ENCODE measurements at regions not wholly inside any gene's neighbourhood (a gene's known extent, or its start where the extent isn't known, plus 50 kb on each side); places are given as distances from the start of the nearest gene placed in this dataset.

GRCh38 chr2:151071906-151072305 lies 189.8 kb downstream of the RBM43 start:
- Histone ChIP-seq H3K4me1 (ENCODE audit: insufficient read depth, low read length) (no peaks in the 10 kb centered on the region), H3K9me3 (ENCODE audit: low read length) (peaks cover under 1% of the 10 kb centered on the region), H3K27ac (ENCODE audit: low read depth, low read length) (no peak overlapping the region), H3K9ac (ENCODE audit: low read length) (no peak overlapping the region), H3K4me3 (ENCODE audit: low read depth in 1 of 2, low read length in 2 of 2) (no peak overlapping the region), H3K27me3 (ENCODE audit: control insufficient read depth in 1 of 2, insufficient read depth in 2 of 2, low read length in 2 of 2) (no peaks in the 10 kb centered on the region), H3K36me3 (ENCODE audit: insufficient read depth, low read length) (no peaks in the 10 kb centered on the region)

GRCh38 chr2:151071382-151071781 lies 190.3 kb downstream of the RBM43 start:
- Histone ChIP-seq H3K4me1 (ENCODE audit: insufficient read depth, low read length) (no peaks in the 10 kb centered on the region), H3K36me3 (ENCODE audit: insufficient read depth, low read length) (no peaks in the 10 kb centered on the region), H3K27ac (ENCODE audit: low read depth, low read length) (no peak overlapping the region), H3K9me3 (ENCODE audit: low read length) (no peaks in the 10 kb centered on the region), H3K27me3 (ENCODE audit: control insufficient read depth in 1 of 2, insufficient read depth in 2 of 2, low read length in 2 of 2) (no peaks in the 10 kb centered on the region), H3K4me3 (ENCODE audit: low read depth in 1 of 2, low read length in 2 of 2) (no peak overlapping the region), H3K9ac (ENCODE audit: low read length) (no peak overlapping the region)

- H3K4me1 ChIP-seq (ENCODE audit: insufficient read depth, low read length): no peaks in the 10 kb centered on the region
Observed at GRCh38 chr2:151070253-151070652, 191.4 kb downstream of the RBM43 start.

GRCh38 chr2:151067658-151068369 lies 193.8 kb downstream of the RBM43 start:
- no peak overlapping the region for H3K9ac ChIP-seq (ENCODE audit: low read length)
- no peak overlapping the region for H3K4me3 ChIP-seq (ENCODE audit: low read depth in 1 of 2, low read length in 2 of 2)
- no peaks in the 10 kb centered on the region for H3K4me1 ChIP-seq (ENCODE audit: insufficient read depth, low read length)
- no peaks in the 10 kb centered on the region for H3K9me3 ChIP-seq (ENCODE audit: low read length)
- H3K27ac ChIP-seq (ENCODE audit: low read depth, low read length): no peak overlapping the region
- H3K36me3 ChIP-seq (ENCODE audit: insufficient read depth, low read length): no peaks in the 10 kb centered on the region
- H3K27me3 ChIP-seq (ENCODE audit: control insufficient read depth in 1 of 2, insufficient read depth in 2 of 2, low read length in 2 of 2): no peaks in the 10 kb centered on the region

More at GRCh38 chr2:151070253-151070652, 191.4 kb downstream of the RBM43 start:
- Histone ChIP-seq H3K36me3 (ENCODE audit: insufficient read depth, low read length) (no peaks in the 10 kb centered on the region), H3K27ac (ENCODE audit: low read depth, low read length) (no peak overlapping the region), H3K4me3 (ENCODE audit: low read depth in 1 of 2, low read length in 2 of 2) (no peak overlapping the region), H3K27me3 (ENCODE audit: control insufficient read depth in 1 of 2, insufficient read depth in 2 of 2, low read length in 2 of 2) (no peaks in the 10 kb centered on the region), H3K9ac (ENCODE audit: low read length) (no peak overlapping the region), H3K9me3 (ENCODE audit: low read length) (no peaks in the 10 kb centered on the region)

GRCh38 chr2:151063271-151063670 lies 198.4 kb downstream of the RBM43 start:
- no peaks in the 10 kb centered on the region for H3K27me3 ChIP-seq (ENCODE audit: control insufficient read depth in 1 of 2, insufficient read depth in 2 of 2, low read length in 2 of 2)
- H3K9ac ChIP-seq (ENCODE audit: low read length): no peak overlapping the region
- no peaks in the 10 kb centered on the region for H3K9me3 ChIP-seq (ENCODE audit: low read length)
- no peaks in the 10 kb centered on the region for H3K4me1 ChIP-seq (ENCODE audit: insufficient read depth, low read length)
- H3K27ac ChIP-seq (ENCODE audit: low read depth, low read length): no peak overlapping the region
- H3K36me3 ChIP-seq (ENCODE audit: insufficient read depth, low read length): no peaks in the 10 kb centered on the region
- no peak overlapping the region for H3K4me3 ChIP-seq (ENCODE audit: low read depth in 1 of 2, low read length in 2 of 2)

- no peak overlapping the region for H3K27ac ChIP-seq (ENCODE audit: low read depth, low read length)
- no peak overlapping the region for H3K4me3 ChIP-seq (ENCODE audit: low read depth in 1 of 2, low read length in 2 of 2)
- H3K9ac ChIP-seq (ENCODE audit: low read length): no peak overlapping the region
- H3K27me3 ChIP-seq (ENCODE audit: control insufficient read depth in 1 of 2, insufficient read depth in 2 of 2, low read length in 2 of 2): no peaks in the 10 kb centered on the region
- H3K36me3 ChIP-seq (ENCODE audit: insufficient read depth, low read length): no peaks in the 10 kb centered on the region
- H3K4me1 ChIP-seq (ENCODE audit: insufficient read depth, low read length): no peaks in the 10 kb centered on the region
- H3K9me3 ChIP-seq (ENCODE audit: low read length): no peaks in the 10 kb centered on the region
Observed at GRCh38 chr2:151060287-151060686, 201.4 kb downstream of the RBM43 start.

GRCh38 chr2:151056870-151057269 lies 204.8 kb downstream of the RBM43 start:
- Histone ChIP-seq H3K9ac (ENCODE audit: low read length) (no peak overlapping the region), H3K27me3 (ENCODE audit: control insufficient read depth in 1 of 2, insufficient read depth in 2 of 2, low read length in 2 of 2) (no peaks in the 10 kb centered on the region), H3K9me3 (ENCODE audit: low read length) (no peaks in the 10 kb centered on the region), H3K36me3 (ENCODE audit: insufficient read depth, low read length) (no peaks in the 10 kb centered on the region), H3K27ac (ENCODE audit: low read depth, low read length) (no peak overlapping the region), H3K4me3 (ENCODE audit: low read depth in 1 of 2, low read length in 2 of 2) (no peak overlapping the region), H3K4me1 (ENCODE audit: insufficient read depth, low read length) (no peaks in the 10 kb centered on the region)

GRCh38 chr2:151053661-151053990 lies 208.0 kb downstream of the RBM43 start:
- H3K36me3 ChIP-seq (ENCODE audit: insufficient read depth, low read length): no peaks in the 10 kb centered on the region
- H3K27ac ChIP-seq (ENCODE audit: low read depth, low read length): no peak overlapping the region
- H3K27me3 ChIP-seq (ENCODE audit: control insufficient read depth in 1 of 2, insufficient read depth in 2 of 2, low read length in 2 of 2): no peaks in the 10 kb centered on the region
- no peak overlapping the region for H3K9ac ChIP-seq (ENCODE audit: low read length)
- H3K9me3 ChIP-seq (ENCODE audit: low read length): no peaks in the 10 kb centered on the region
- no peaks in the 10 kb centered on the region for H3K4me1 ChIP-seq (ENCODE audit: insufficient read depth, low read length)
- no peak overlapping the region for H3K4me3 ChIP-seq (ENCODE audit: low read depth in 1 of 2, low read length in 2 of 2)

GRCh38 chr2:151052850-151053660 lies 208.6 kb downstream of the RBM43 start:
- Histone ChIP-seq H3K4me1 (ENCODE audit: insufficient read depth, low read length) (no peaks in the 10 kb centered on the region), H3K9ac (ENCODE audit: low read length) (no peak overlapping the region), H3K9me3 (ENCODE audit: low read length) (no peaks in the 10 kb centered on the region), H3K27me3 (ENCODE audit: control insufficient read depth in 1 of 2, insufficient read depth in 2 of 2, low read length in 2 of 2) (no peaks in the 10 kb centered on the region), H3K36me3 (ENCODE audit: insufficient read depth, low read length) (no peaks in the 10 kb centered on the region), H3K4me3 (ENCODE audit: low read depth in 1 of 2, low read length in 2 of 2) (no peak overlapping the region), H3K27ac (ENCODE audit: low read depth, low read length) (no peak overlapping the region)

- Histone ChIP-seq H3K4me3 (ENCODE audit: low read depth in 1 of 2, low read length in 2 of 2) (no peak overlapping the region), H3K4me1 (ENCODE audit: insufficient read depth, low read length) (no peaks in the 10 kb centered on the region), H3K27me3 (ENCODE audit: control insufficient read depth in 1 of 2, insufficient read depth in 2 of 2, low read length in 2 of 2) (no peaks in the 10 kb centered on the region), H3K9me3 (ENCODE audit: low read length) (no peaks in the 10 kb centered on the region), H3K27ac (ENCODE audit: low read depth, low read length) (no peak overlapping the region), H3K9ac (ENCODE audit: low read length) (no peak overlapping the region), H3K36me3 (ENCODE audit: insufficient read depth, low read length) (no peaks in the 10 kb centered on the region)
Observed at GRCh38 chr2:151051574-151052220, 210.0 kb downstream of the RBM43 start.

GRCh38 chr2:151049746-151050145 lies 211.9 kb downstream of the RBM43 start:
- H3K27me3 ChIP-seq (ENCODE audit: control insufficient read depth in 1 of 2, insufficient read depth in 2 of 2, low read length in 2 of 2): no peaks in the 10 kb centered on the region
- H3K4me1 ChIP-seq (ENCODE audit: insufficient read depth, low read length): no peaks in the 10 kb centered on the region
- no peak overlapping the region for H3K4me3 ChIP-seq (ENCODE audit: low read depth in 1 of 2, low read length in 2 of 2)
- H3K9me3 ChIP-seq (ENCODE audit: low read length): no peaks in the 10 kb centered on the region
- H3K27ac ChIP-seq (ENCODE audit: low read depth, low read length): no peak overlapping the region
- H3K9ac ChIP-seq (ENCODE audit: low read length): no peak overlapping the region
- no peaks in the 10 kb centered on the region for H3K36me3 ChIP-seq (ENCODE audit: insufficient read depth, low read length)
